HG02798 (cell line): ENCODE measurements at regions not wholly inside any gene's neighbourhood (a gene's known extent, or its start where the extent isn't known, plus 50 kb on each side); places are given as distances from the start of the nearest gene placed in this dataset.
"Not testable (repeated sequence)": the region's sequence is repeated elsewhere in the genome, so short reads cannot be mapped to it uniquely, and the experiment has no call there.

Experiments
- ATAC-seq: cut with Tn5 transposase; IDR thresholded peaks from one replicate; pipeline ENCODE4 v1.9.1; 2021; ENCODE audit warnings: mild to moderate bottlenecking; ENCODE audit not compliant: unreplicated experiment, poor library complexity

GRCh38 chr18:67145586-67146292, 370.8 kb downstream of the DSEL start:
- no peak for ATAC-seq

GRCh38 chr18:67144329-67144728, 372.2 kb downstream of the DSEL start:
- no peak for ATAC-seq

GRCh38 chr18:67143028-67143427, 373.5 kb downstream of the DSEL start:
- ATAC-seq: no peak

DNA sequence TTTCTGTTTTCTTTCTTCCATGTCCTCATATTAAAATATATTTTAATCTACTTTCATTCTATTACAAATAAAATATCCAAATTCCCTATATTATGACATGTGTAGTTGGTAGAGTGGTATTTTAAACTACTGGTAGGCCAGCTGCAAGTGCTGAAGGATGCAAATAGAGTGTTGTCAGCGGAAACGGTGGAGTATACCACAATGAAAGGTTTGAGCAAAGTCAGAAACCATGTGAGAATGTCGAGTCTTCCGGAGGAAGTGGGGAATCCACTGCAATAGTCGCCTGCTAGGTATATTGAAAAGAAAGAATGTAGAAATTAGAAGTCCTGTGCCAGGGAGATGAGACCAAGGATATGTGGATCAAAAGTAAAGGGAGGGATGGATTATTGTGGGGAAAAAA, 373.9 kb downstream of the DSEL start:
- ATAC-seq: no peak

DNA sequence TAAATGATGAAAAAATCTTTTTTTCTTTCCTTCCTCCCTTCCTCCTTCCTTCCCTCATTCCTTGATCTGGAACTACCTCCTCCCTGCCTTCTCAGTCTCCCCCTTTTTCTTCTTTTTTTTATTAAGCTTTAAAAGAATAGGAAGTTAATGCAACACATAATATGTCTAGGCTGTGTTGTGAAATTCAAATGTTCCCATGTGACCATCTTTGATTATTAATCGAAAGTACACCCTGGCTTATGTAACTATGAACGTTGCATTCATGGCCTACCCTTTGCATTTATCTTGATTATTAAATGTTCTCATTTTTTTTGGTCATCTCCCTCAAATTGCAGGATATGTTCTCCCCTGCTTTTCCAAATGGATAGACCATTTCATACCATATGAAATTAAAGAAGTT, 376.0 kb downstream of the DSEL start:
- no peak for ATAC-seq

GRCh38 chr18:67139899-67140298, 376.6 kb downstream of the DSEL start:
- ATAC-seq: no peak

DNA sequence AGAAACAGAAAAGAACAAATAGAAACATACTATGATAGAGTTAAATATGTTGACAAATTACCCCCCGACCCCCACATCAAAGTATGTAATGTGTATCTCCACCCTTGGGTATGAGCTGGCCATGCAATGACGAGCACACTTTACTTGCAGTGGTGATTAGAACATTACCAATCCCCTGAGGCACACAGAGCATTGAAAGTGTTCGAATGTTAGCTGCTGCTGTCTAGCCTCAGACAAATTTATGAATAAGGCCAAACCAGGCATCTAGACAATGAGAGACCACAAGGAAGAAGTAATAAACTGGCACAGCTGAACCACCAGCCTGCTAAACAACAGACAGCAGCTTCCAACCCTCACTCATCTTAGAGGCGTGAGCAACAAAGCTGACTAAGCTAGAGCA, 380.5 kb downstream of the DSEL start:
- no peak for ATAC-seq

GRCh38 chr18:67134911-67135310, 381.6 kb downstream of the DSEL start:
- no peak for ATAC-seq

GRCh38 chr18:67133669-67134068, 382.9 kb downstream of the DSEL start:
- no peak for ATAC-seq

- ATAC-seq: no peak
Measured at GRCh38 chr18:67132919-67133318, 383.6 kb downstream of the DSEL start.

GRCh38 chr18:67131498-67131897, 385.0 kb downstream of the DSEL start:
- no peak for ATAC-seq

- not testable (repeated sequence) for ATAC-seq
Measured at GRCh38 chr18:67126751-67127150, 389.8 kb downstream of the DSEL start.

DNA sequence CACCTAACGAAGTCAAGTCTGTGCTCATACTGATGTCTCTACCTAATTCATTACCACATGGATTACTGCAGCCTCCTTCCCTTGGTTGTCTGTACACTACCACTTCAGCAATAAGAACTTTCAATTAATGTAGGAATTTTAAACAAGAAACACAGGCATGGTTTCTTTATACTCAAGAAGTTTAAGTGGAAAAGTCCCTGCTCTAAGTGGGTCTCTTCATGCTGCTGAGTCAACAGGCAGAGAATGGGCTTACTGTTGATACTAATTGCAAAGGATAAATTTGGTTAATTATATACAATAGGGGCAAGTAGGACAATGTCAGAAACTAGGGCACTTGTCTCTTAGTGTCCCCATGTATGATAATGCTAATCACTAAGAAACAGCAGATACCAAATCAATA, 392.6 kb downstream of the DSEL start:
- no peak for ATAC-seq

DNA sequence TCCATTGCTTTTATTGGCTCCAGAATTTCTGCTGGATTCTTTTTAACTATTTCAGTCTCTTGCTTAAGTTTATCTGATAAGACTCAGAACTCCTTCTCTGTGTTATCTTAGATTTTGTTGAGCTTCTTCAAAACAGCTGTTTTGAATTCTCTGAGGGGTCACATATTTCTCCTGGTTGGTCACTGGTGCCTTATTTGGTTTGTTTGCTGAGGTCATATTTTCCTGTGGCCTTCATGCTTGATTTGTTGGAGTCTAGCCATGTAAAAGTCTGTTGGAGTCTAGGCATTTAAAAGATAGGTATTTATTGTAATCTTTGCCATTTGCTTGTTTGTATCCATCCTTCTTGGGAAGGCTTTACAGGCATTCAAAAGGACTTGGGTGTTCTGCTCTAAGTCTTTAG, 398.7 kb downstream of the DSEL start:
- no peak for ATAC-seq

- no peak for ATAC-seq
Measured at GRCh38 chr18:67109535-67109934, 407.0 kb downstream of the DSEL start.

DNA sequence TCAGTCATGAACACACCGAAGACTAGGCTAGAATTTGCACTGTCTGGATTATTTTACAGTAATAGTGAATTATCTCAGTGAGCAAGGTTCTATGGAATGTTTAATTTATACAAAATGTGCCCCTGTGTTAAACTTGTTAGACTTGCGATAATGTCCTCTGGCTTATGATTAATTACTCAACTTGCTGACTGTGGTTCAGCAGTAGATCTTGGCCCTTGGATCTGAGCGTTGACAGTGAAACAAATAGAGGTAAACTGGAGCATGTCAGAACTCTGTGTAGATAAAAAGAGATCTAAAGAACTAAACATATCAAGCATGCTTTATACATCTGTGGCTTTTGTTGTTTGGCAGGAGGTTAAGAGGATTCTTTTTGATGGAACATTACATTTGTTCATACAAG, 407.6 kb downstream of the DSEL start:
- ATAC-seq: no peak

- peak; percentile 96 for ATAC-seq
Measured at GRCh38 chr18:67104700-67105284, 411.7 kb downstream of the DSEL start.

- no peak for ATAC-seq
Measured at GRCh38 chr18:67094123-67094522, 422.4 kb downstream of the DSEL start.

GRCh38 chr18:67092141-67092540, 424.4 kb downstream of the DSEL start:
- no peak for ATAC-seq

DNA sequence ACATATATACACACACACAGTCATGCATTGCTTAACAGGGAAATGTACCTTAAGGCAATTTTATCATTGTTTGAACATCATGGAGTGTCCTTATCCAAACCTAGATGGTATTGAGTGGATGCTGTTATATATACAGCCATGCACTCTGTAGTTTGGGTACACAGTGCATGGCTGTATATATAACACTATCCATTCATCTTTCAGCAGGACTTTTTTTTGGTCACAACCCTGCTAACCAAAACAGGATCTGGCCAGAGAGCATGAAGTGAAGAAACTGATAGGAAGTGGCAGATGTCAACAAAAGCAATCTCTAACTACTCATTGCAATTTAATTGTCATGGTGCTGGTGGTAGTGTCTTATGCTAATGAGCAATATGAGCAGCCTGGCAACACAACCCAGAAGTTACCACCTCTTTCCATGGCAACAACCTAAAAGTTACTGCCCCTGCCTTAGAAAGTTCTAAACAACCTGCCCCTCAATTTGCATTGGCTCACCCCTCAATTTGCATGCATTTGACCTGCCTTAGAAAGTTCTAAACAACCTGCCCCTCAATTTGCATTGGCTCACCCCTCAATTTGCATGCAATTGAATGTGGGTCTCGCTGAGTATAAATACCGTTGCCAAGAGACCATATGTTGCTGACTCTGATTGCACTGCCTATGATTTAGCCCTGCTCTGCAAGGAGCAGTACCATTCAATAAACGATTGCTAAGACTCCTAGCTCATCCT, 434.9 kb downstream of the DSEL start:
- ATAC-seq: no peak

DNA sequence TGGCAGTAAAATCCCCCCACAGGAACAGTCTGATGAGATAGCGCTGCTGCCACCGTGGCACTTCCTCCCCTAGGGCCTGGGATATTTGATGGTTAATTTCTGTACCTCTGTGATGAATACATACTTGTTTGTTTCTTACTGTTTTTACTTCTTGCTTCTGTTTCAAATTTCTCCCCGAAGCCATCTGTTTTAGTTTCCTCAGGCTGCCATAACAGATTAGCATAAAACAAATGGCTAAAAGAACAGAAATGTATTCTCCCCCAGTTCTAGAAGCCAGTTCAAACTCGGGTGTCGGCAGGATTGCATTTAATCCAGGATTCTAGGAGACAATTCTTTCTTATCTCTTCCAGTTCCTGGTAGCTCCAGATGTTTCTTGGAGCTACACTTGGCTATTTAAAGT, 435.9 kb downstream of the DSEL start:
- ATAC-seq: no peak

DNA sequence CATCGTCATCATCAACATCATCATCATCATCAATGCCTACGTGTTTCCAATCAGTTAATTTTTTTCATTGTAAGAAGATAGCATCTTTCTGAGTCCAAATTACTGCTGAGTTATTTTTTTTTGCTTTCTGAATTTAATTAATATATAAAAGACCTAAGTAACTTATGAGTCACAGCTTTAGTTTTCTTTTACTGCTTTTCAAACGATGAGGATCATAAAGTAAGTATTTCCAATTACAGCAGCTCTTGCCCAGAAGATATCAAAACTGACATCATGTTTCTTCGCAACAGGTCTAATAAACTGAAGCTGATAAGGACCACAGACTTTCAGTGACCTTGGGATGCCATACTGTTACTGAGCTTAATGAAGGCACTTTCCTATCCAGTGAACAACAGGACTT, 442.2 kb downstream of the DSEL start:
- no peak for ATAC-seq
